Panc1 (cell line): ENCODE measurements at regions not wholly inside any gene's neighbourhood (a gene's known extent, or its start where the extent isn't known, plus 50 kb on each side); places are given as distances from the start of the nearest gene placed in this dataset.

Source experiments
- ATAC-seq: fragments of 200-7000 bp; cut with Tn5 transposase; 2 replicates; pipeline ENCODE4 v1.9.1; 2020; ENCODE audit warnings: mild to moderate bottlenecking, moderate library complexity
- BruUV-seq: library from RNA; stranded (reverse); fragments of 400-500 nt; replicated peaks from 2 replicates; lab custom pipeline; 2021; lab: Mats Ljungman, UMichigan
- CTCF ChIA-PET: fragments of 300-600 bp; sonication (Branson Sonifier 250); formaldehyde crosslinking; loops from one replicate; lab custom pipeline; 2022; ENCODE audit warnings: antibody characterized with exemption; lab: Charles Lee
- POLR2A ChIA-PET: fragments of 300-600 bp; sonication (Branson Sonifier 250); formaldehyde crosslinking; loops from one replicate; lab custom pipeline; 2022; ENCODE audit warnings: antibody characterized with exemption; lab: Charles Lee
- DNase-seq: peaks from one replicate; pipeline ENCODE4 v3.0.0-alpha.2; 2010; ENCODE audit warnings: low read depth, low spot score
- H3K27ac ChIP-seq: 2 replicates; pipeline ENCODE4 v1.5.1; 2011; ENCODE audit warnings: mild to moderate bottlenecking, low read length, inconsistent platforms
- H3K27me3 ChIP-seq: fragments of 200-500 bp; sonication (Bioruptor generic); 2 replicates; pipeline ENCODE4 v1.6.0; 2014; ENCODE audit warnings: low read length, inconsistent platforms; ENCODE audit not compliant: control insufficient read depth, insufficient read depth
- H3K36me3 ChIP-seq: fragments of 200-500 bp; sonication (Bioruptor generic); 2 replicates; pipeline ENCODE4 v1.5.1; 2014; ENCODE audit warnings: inconsistent platforms, mild to moderate bottlenecking, low read length, moderate library complexity; ENCODE audit not compliant: control insufficient read depth, insufficient read depth
- H3K4me1 ChIP-seq: 2 replicates; pipeline ENCODE4 v1.5.1; 2011; ENCODE audit warnings: inconsistent platforms, mild to moderate bottlenecking, low read length, moderate library complexity; ENCODE audit not compliant: control insufficient read depth, insufficient read depth
- H3K4me3 ChIP-seq, 2 experiments: 2 replicates each; pipeline ENCODE4 v1.5.1; 2011 to 2012; ENCODE audit warnings: low read depth in 2 of 2, low read length in 2 of 2, mild to moderate bottlenecking in 2 of 2, inconsistent platforms in 1 of 2, moderate library complexity in 1 of 2
- H3K9me3 ChIP-seq: fragments of 200-500 bp; sonication (Bioruptor generic); 2 replicates; pipeline ENCODE4 v1.5.1; 2014; ENCODE audit warnings: low read depth, mild to moderate bottlenecking, inconsistent platforms, low read length, moderate library complexity; ENCODE audit not compliant: control insufficient read depth, insufficient read depth
- POLR2AphosphoS5 ChIP-seq: IDR thresholded peaks from 2 replicates; pipeline ENCODE4 v1.6.1; 2012; ENCODE audit warnings: mild to moderate bottlenecking, low read depth, low read length, moderate library complexity
- REST ChIP-seq, 2 experiments: IDR thresholded peaks; 2 replicates each; pipeline ENCODE4 v1.6.1; 2011 to 2012; ENCODE audit warnings: low read depth in 2 of 2, control low read depth in 1 of 2, low read length in 1 of 2, mild to moderate bottlenecking in 1 of 2, moderate library complexity in 1 of 2; ENCODE audit not compliant: insufficient read depth in 1 of 2
- SIN3A ChIP-seq: IDR thresholded peaks from 2 replicates; pipeline ENCODE4 v1.6.1; 2012; ENCODE audit warnings: low read depth, mild to moderate bottlenecking, low read length, moderate library complexity, borderline replicate concordance; ENCODE audit not compliant: insufficient read depth
- TCF7L2 ChIP-seq: IDR thresholded peaks from 2 replicates; pipeline ENCODE4 v1.6.1; 2011; ENCODE audit warnings: mild to moderate bottlenecking, low read depth, low read length, inconsistent platforms
- in situ Hi-C: cut with HindIII; loops from 2 replicates; pipeline ENCODE4 v1.10.0; 2016; ENCODE audit warnings: low sequenced_read_pairs, low pct_unique_long_range_greater_than_20kb
- intact Hi-C: fragments of 100-400 bp; cut with micrococcal nuclease; formaldehyde crosslinking; loops from one replicate; pipeline ENCODE4 v1.10.0; 2022; ENCODE audit not compliant: unreplicated experiment
- TF ChIP-seq, protein P1 (sequence below): fragments of 450-650 bp; IDR thresholded peaks from 2 replicates; pipeline ENCODE4 v1.5.1; 2017; ENCODE audit warnings: mild to moderate bottlenecking

- no peaks in the 10 kb centered on the region for H3K9me3 ChIP-seq
- DNase-seq = no peak
- H3K4me3 ChIP-seq = no peak overlapping the region
- H3K36me3 ChIP-seq = no peaks in the 10 kb centered on the region
- BruUV-seq = no TSS peak
- intact Hi-C loops (no loop called here), in situ Hi-C loops (no loop called here)
- no peaks in the 10 kb centered on the region for H3K27me3 ChIP-seq
- ChIA-PET POLR2A (no interaction called here), CTCF (no interaction called here)
- H3K27ac ChIP-seq = no peak overlapping the region
- ATAC-seq = no peak
- TF ChIP-seq POLR2AphosphoS5 (no peak), REST (IDR thresholded peaks at IDR 0.05; ENCODE audit: insufficient read depth in 1 of 2, low read depth in 2 of 2, low read length in 1 of 2) (no peak), SIN3A (no peak), TCF7L2 (no peak)
- TF ChIP-seq, protein P1, sequence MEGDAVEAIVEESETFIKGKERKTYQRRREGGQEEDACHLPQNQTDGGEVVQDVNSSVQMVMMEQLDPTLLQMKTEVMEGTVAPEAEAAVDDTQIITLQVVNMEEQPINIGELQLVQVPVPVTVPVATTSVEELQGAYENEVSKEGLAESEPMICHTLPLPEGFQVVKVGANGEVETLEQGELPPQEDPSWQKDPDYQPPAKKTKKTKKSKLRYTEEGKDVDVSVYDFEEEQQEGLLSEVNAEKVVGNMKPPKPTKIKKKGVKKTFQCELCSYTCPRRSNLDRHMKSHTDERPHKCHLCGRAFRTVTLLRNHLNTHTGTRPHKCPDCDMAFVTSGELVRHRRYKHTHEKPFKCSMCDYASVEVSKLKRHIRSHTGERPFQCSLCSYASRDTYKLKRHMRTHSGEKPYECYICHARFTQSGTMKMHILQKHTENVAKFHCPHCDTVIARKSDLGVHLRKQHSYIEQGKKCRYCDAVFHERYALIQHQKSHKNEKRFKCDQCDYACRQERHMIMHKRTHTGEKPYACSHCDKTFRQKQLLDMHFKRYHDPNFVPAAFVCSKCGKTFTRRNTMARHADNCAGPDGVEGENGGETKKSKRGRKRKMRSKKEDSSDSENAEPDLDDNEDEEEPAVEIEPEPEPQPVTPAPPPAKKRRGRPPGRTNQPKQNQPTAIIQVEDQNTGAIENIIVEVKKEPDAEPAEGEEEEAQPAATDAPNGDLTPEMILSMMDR = no peak
- H3K4me1 ChIP-seq = no peaks in the 10 kb centered on the region
Observed at GRCh38 chr6:91633374-91634111, 1046.7 kb upstream of the MAP3K7 start.

DNA sequence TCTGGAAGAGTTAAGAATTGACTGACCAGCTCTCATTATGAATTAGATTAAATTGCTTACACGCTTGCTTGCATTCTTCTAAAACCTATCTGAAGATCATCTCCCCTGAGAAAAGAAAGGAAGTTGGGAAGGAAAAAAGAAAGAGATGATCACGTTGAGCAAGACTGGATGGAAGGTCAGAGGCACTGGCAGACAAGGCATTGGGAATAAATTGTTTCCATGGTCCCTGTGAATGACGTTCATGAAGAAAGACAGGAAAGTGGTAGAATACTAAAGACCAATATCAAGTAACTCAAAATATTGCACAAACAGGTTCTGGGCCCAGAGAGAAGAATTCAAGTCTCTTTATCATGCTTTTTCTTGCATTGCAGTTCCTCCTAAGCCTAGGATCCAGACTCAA, 1045.4 kb upstream of the MAP3K7 start:
- intact Hi-C loops = no loop called here
- POLR2A ChIA-PET = no interaction called here
- CTCF ChIA-PET = no interaction called here
- Histone ChIP-seq H3K27me3 (no peaks in the 10 kb centered on the region), H3K4me3 (no peak overlapping the region), H3K4me1 (no peaks in the 10 kb centered on the region), H3K36me3 (no peaks in the 10 kb centered on the region), H3K9me3 (no peaks in the 10 kb centered on the region), H3K27ac (no peak overlapping the region)
- TF ChIP-seq, protein P1 = no peak
- no peak for TF ChIP-seq REST (IDR thresholded peaks at IDR 0.05; ENCODE audit: insufficient read depth in 1 of 2, low read depth in 2 of 2, low read length in 1 of 2)
- TF ChIP-seq TCF7L2 = no peak
- no peak for TF ChIP-seq POLR2AphosphoS5
- TF ChIP-seq SIN3A = no peak
- in situ Hi-C loops = no loop called here
- DNase-seq = no peak
- no TSS peak for BruUV-seq
- no peak for ATAC-seq
